DND-41 (cell line): ENCODE measurements at regions not wholly inside any gene's neighbourhood (a gene's known extent, or its start where the extent isn't known, plus 50 kb on each side); places are given as distances from the start of the nearest gene placed in this dataset.

Experiments used
- ATAC-seq: fragments of 200-7000 bp; cut with Tn5 transposase; 3 replicates; pipeline ENCODE4 v1.9.1; 2021; ENCODE audit warnings: low read depth; ENCODE audit not compliant: insufficient read depth
- DNase-seq: peaks from one replicate; pipeline ENCODE4 v3.0.0-alpha.2; 2020
- H2AFZ ChIP-seq: 2 replicates; pipeline ENCODE4 v1.6.0; 2012; ENCODE audit warnings: low read depth, low read length
- H3K27ac ChIP-seq: 2 replicates; pipeline ENCODE4 v1.5.1; 2012; ENCODE audit warnings: low read length, inconsistent platforms
- H3K27me3 ChIP-seq: fragments of 200-600 bp; sonication (generic); 2 replicates; pipeline ENCODE4 v1.6.0; 2012; ENCODE audit warnings: low read length, mild to moderate bottlenecking, inconsistent platforms; ENCODE audit not compliant: insufficient read depth, poor library complexity
- H3K36me3 ChIP-seq: 2 replicates; pipeline ENCODE4 v1.5.1; 2012; ENCODE audit warnings: low read length, inconsistent platforms; ENCODE audit not compliant: insufficient read depth
- H3K4me1 ChIP-seq: 2 replicates; pipeline ENCODE4 v1.5.1; 2012; ENCODE audit warnings: mild to moderate bottlenecking, low read length; ENCODE audit not compliant: insufficient read depth
- H3K4me2 ChIP-seq: 2 replicates; pipeline ENCODE4 v1.6.0; 2012; ENCODE audit warnings: mild to moderate bottlenecking, moderate library complexity, low read length, inconsistent platforms; ENCODE audit not compliant: insufficient read depth
- H3K4me3 ChIP-seq, 2 experiments: fragments of 200-600 bp in 1 of 2; shearing (Covaris generic) in 1 of 2; 2 replicates each; pipeline ENCODE4 v1.5.1; 2012 to 2016; ENCODE audit warnings: inconsistent platforms in 2 of 2, low read length in 2 of 2, mild to moderate bottlenecking in 2 of 2, low read depth in 1 of 2, moderate library complexity in 1 of 2
- H3K79me2 ChIP-seq: 2 replicates; pipeline ENCODE4 v1.6.0; 2012; ENCODE audit warnings: low read length, inconsistent platforms; ENCODE audit not compliant: insufficient read depth
- H3K9ac ChIP-seq: 2 replicates; pipeline ENCODE4 v1.6.0; 2012; ENCODE audit warnings: low read depth, mild to moderate bottlenecking, inconsistent platforms, low read length, moderate library complexity
- H3K9me3 ChIP-seq: 2 replicates; pipeline ENCODE4 v1.5.1; 2012; ENCODE audit warnings: low read length, moderate library complexity, mild to moderate bottlenecking, inconsistent platforms; ENCODE audit not compliant: insufficient read depth, severe bottlenecking
- H4K20me1 ChIP-seq: 2 replicates; pipeline ENCODE4 v1.6.0; 2012; ENCODE audit warnings: low read length; ENCODE audit not compliant: insufficient read depth
- CTCF ChIP-seq: IDR thresholded peaks from 2 replicates; pipeline ENCODE4 v1.5.1; 2012; ENCODE audit warnings: borderline replicate concordance, low read length, moderate library complexity, mild to moderate bottlenecking; ENCODE audit not compliant: poor library complexity, severe bottlenecking; ENCODE audit errors: extremely low read depth
- EZH2 ChIP-seq: IDR thresholded peaks from 3 replicates; pipeline ENCODE4 v1.6.1; 2012; ENCODE audit warnings: borderline replicate concordance, low read depth, mild to moderate bottlenecking, moderate library complexity, low read length, inconsistent platforms; ENCODE audit not compliant: severe bottlenecking

GRCh38 chr2:7594211-7594610, 677.0 kb downstream of the RNF144A start:
- H3K79me2 ChIP-seq = no peaks in the 10 kb centered on the region
- H4K20me1 ChIP-seq = no peaks in the 10 kb centered on the region
- no peaks in the 10 kb centered on the region for H3K27me3 ChIP-seq
- no peak overlapping the region for H3K4me2 ChIP-seq
- no peak overlapping the region for H3K27ac ChIP-seq
- H3K9me3 ChIP-seq = no peaks in the 10 kb centered on the region
- no peaks in the 10 kb centered on the region for H3K4me1 ChIP-seq
- TF ChIP-seq EZH2 (no peak), CTCF (no peak)
- no peak overlapping the region for H2AFZ ChIP-seq
- H3K4me3 ChIP-seq = no peak overlapping the region
- no peak overlapping the region for H3K9ac ChIP-seq
- H3K36me3 ChIP-seq = no peaks in the 10 kb centered on the region
- no peak for DNase-seq
- ATAC-seq = no peak

GRCh38 chr2:7595206-7595605, 678.0 kb downstream of the RNF144A start:
- no peaks in the 10 kb centered on the region for H3K9me3 ChIP-seq
- DNase-seq (no peak), ATAC-seq (no peak)
- H3K27ac ChIP-seq = no peak overlapping the region
- TF ChIP-seq EZH2 = no peak
- no peak for TF ChIP-seq CTCF
- no peaks in the 10 kb centered on the region for H3K27me3 ChIP-seq
- H3K4me2 ChIP-seq = no peak overlapping the region
- H2AFZ ChIP-seq = no peak overlapping the region
- H3K4me1 ChIP-seq = no peaks in the 10 kb centered on the region
- no peaks in the 10 kb centered on the region for H4K20me1 ChIP-seq
- H3K4me3 ChIP-seq = no peak overlapping the region
- no peaks in the 10 kb centered on the region for H3K79me2 ChIP-seq
- no peak overlapping the region for H3K9ac ChIP-seq
- no peaks in the 10 kb centered on the region for H3K36me3 ChIP-seq

DNA sequence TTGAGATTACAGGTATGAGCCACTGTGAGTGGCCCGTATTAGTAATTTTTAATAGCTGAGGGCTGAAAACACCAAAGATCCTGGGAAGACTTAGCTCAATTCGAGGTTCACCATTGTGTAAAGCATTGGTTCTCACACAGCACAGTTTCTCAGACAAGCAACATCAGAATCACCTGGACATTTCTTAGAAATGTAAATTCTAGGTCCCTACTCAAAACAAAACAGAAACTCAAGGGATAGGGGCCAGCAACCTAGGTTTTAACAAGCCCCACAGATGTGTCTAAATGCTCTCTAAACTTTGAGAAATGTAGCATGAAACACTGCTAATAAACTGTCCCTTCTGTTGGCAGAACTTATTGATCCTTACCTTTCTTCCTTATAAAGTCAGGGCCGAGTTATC, 681.2 kb downstream of the RNF144A start:
- H3K9me3 ChIP-seq = peaks cover 4% of the 10 kb centered on the region
- H3K4me1 ChIP-seq = no peaks in the 10 kb centered on the region
- no peaks in the 10 kb centered on the region for H3K36me3 ChIP-seq
- no peaks in the 10 kb centered on the region for H3K27me3 ChIP-seq
- no peak for ATAC-seq
- no peaks in the 10 kb centered on the region for H3K79me2 ChIP-seq
- no peak overlapping the region for H3K9ac ChIP-seq
- no peak overlapping the region for H3K27ac ChIP-seq
- no peak overlapping the region for H3K4me2 ChIP-seq
- TF ChIP-seq EZH2 = no peak
- TF ChIP-seq CTCF = no peak
- no peak overlapping the region for H2AFZ ChIP-seq
- DNase-seq = no peak
- no peak overlapping the region for H3K4me3 ChIP-seq
- no peaks in the 10 kb centered on the region for H4K20me1 ChIP-seq
